HG02884 (cell line): ENCODE measurements at regions not wholly inside any gene's neighbourhood (a gene's known extent, or its start where the extent isn't known, plus 50 kb on each side); places are given as distances from the start of the nearest gene placed in this dataset.
A peak's percentile ranks its signal among the peaks of the same experiment; 100 is the strongest.

Source experiments
- ATAC-seq: cut with Tn5 transposase; IDR thresholded peaks from one replicate; pipeline ENCODE4 v1.9.1; 2021; ENCODE audit warnings: mild to moderate bottlenecking, moderate library complexity; ENCODE audit not compliant: unreplicated experiment

GRCh38 chr3:67828486-67829010, 174.1 kb upstream of the SUCLG2 start:
- no peak for ATAC-seq

- no peak for ATAC-seq
Observed at GRCh38 chr3:67821135-67821534, 166.7 kb upstream of the SUCLG2 start.

GRCh38 chr3:67819447-67819846, 165.0 kb upstream of the SUCLG2 start:
- ATAC-seq: no peak

DNA sequence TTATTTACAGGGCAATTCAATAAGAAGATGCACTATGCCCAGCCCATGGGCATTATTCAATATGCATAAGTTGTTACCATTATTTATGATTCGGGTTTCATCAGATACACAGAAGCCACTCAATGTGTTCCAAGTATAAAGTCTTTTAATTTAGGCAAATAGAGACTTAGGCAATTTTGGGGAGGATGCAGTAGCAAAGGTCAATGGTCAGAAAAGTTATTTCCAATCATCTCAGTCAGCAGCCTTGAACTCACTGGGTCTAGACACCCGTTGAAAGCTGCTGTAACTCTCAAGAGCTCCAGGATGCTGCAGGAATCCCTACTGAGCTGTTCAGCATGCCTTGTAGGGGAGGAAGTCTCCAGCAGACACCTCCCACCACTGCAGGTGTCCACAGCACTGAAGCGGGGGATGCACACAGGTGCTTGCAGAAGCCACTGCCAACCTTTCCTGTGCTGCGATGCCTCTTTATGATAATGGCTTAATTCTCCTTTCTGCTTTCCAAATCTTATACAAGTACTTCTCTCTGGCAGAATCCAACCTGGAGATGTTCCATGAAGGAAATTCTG, 155.0 kb upstream of the SUCLG2 start:
- ATAC-seq: no peak

- no peak for ATAC-seq
Observed at GRCh38 chr3:67808906-67809305, 154.5 kb upstream of the SUCLG2 start.

- ATAC-seq: no peak
Observed at GRCh38 chr3:67804578-67804977, 150.2 kb upstream of the SUCLG2 start.

- no peak for ATAC-seq
Observed at GRCh38 chr3:67804089-67804488, 149.7 kb upstream of the SUCLG2 start.

DNA sequence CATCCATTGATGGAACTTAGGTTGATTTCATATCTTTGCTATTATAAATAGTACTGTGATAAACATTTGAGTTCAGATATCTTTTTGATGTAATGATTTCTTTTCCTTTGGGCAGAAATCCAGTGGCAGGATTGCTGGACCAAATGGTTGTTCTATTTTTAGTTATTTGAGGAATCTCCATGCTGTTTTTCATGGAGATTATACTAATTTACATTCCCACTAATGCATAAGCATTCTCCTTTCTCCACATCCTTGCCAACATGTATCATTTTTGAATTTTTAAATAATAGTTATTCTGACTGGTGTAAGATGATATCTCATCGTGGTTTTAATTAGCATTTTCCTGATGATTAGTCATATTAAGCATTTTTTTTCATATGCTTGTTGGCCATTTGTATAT, 144.0 kb upstream of the SUCLG2 start:
- no peak for ATAC-seq

GRCh38 chr3:67791620-67792019, 137.2 kb upstream of the SUCLG2 start:
- ATAC-seq: no peak

GRCh38 chr3:67790043-67790442, 135.6 kb upstream of the SUCLG2 start:
- peak; percentile 95 for ATAC-seq

GRCh38 chr3:67788396-67788795, 134.0 kb upstream of the SUCLG2 start:
- no peak for ATAC-seq

- no peak for ATAC-seq
Observed at GRCh38 chr3:67783281-67784250, 129.2 kb upstream of the SUCLG2 start.

DNA sequence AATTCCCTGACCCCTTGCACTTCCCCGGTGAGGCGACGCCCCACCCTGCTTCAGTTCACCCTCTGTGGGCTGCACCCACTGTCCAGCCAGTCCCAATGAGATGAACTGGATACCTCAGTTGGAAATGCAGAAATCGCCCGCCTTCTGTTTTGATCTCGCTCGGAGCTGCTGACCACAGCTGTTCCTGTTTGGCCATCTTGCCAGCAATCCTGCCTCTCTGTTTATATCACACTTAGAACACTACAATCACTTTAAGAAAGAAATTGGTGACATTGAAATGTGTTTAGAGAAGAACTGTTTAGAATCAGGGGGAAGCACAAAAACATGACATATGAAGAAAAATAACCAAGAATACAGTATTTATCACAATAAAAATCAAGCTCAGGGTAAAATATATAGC, 127.5 kb upstream of the SUCLG2 start:
- ATAC-seq: no peak

GRCh38 chr3:67781218-67781617, 126.8 kb upstream of the SUCLG2 start:
- ATAC-seq: no peak

GRCh38 chr3:67774676-67775075, 120.3 kb upstream of the SUCLG2 start:
- no peak for ATAC-seq

- ATAC-seq: no peak
Observed at GRCh38 chr3:67765575-67765974, 111.2 kb upstream of the SUCLG2 start.

DNA sequence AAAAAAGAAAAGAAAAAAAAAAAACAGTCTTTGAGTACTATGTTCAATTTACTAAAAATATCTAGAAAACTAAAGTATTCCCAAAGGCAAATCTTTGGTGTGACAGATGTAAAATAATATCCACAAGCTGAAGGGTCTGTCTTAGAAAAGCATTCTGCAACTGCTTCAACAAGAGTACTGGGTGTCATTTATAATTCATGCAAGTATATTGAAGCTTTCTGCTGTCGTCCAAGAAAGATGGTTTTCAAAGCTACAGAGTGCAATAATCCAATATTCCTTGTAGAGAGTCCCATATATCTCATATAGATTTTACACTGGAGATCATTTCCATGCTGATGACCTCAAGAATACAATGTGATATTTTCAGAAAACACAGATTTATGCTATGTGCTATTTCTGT, 90.9 kb upstream of the SUCLG2 start:
- ATAC-seq: no peak

- ATAC-seq: no peak
Observed at GRCh38 chr3:67744699-67745098, 90.3 kb upstream of the SUCLG2 start.

GRCh38 chr3:67739851-67740250, 85.4 kb upstream of the SUCLG2 start:
- no peak for ATAC-seq

DNA sequence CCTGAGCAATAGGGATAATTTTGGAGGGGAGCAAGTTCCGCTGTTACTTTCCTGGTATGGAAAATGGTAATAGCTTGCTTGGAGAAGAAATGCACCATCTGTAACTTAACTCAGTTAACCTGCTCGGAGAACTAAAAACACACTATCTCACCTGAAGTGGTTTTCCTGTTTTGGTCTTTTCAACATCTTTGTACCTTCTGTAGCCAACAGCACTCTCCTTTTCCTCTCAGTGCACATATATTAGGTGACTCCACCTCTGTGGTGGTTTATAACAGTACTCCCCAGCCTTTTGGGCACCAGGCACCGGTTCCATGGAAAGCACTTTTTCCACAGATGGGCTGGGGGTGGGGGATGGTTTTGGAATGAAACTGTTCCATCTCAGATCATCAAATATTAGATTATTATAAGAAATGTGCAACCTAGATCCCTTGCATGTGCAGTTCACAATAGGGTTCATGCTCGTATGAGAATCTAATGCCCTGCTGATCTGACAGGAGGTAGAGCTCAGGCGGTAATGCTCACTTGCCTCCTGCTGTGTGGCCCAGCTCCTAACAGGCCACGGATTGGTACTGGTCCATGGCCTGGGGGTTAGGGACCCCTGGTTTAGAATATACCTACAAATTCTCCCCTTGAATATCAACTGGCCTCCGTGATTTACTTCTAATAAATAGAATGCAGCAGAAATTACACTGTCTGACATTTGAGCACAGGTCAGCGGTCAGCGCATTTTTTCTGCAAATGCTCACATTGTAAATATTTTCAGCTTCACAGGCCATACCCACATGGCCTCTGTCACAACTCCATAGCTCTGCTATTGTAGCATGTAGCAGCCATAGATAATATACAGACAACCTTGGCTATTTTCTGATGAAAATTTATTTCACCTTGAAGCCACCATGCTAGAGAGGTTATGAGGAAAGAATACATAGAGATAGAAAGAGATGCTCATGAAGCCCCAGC, 83.8 kb upstream of the SUCLG2 start:
- no peak for ATAC-seq

DNA sequence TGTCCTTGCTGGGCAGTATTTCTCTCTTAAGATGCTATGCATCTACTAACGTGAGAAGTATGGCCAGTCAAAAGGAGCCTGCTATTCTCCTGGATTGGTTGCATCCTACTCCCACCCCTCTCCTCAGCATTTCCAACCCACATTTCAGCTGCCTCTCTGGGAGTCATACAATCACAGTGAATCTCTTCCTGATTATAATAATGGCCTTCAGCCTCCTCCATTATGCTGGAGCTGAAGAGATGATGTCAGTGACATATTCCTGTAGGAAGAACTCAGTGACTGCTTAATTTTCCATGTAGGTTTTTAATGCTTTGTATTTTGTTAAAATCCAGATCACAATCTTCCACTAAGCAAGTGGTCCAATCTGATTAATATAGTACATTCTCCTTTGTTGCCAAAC, 82.7 kb upstream of the SUCLG2 start:
- no peak for ATAC-seq
